Lower leg skin (tissue), 3 donors: ENCODE measurements at regions not wholly inside any gene's neighbourhood (a gene's known extent, or its start where the extent isn't known, plus 50 kb on each side); places are given as distances from the start of the nearest gene placed in this dataset.

Source experiments
- CTCF ChIP-seq, 3 donors: fragments of 450-650 bp; IDR thresholded peaks; one replicate each; pipeline ENCODE4 v1.5.1; 2016; ENCODE audit warnings: antibody characterized with exemption in 3 of 3, mild to moderate bottlenecking in 3 of 3, moderate library complexity in 2 of 3
- POLR2A ChIP-seq, 2 donors: fragments of 450-650 bp; IDR thresholded peaks; one replicate each; pipeline ENCODE4 v1.6.1; 2016 to 2017; ENCODE audit warnings: antibody characterized with exemption in 2 of 2, mild to moderate bottlenecking in 1 of 2, moderate library complexity in 1 of 2

DNA sequence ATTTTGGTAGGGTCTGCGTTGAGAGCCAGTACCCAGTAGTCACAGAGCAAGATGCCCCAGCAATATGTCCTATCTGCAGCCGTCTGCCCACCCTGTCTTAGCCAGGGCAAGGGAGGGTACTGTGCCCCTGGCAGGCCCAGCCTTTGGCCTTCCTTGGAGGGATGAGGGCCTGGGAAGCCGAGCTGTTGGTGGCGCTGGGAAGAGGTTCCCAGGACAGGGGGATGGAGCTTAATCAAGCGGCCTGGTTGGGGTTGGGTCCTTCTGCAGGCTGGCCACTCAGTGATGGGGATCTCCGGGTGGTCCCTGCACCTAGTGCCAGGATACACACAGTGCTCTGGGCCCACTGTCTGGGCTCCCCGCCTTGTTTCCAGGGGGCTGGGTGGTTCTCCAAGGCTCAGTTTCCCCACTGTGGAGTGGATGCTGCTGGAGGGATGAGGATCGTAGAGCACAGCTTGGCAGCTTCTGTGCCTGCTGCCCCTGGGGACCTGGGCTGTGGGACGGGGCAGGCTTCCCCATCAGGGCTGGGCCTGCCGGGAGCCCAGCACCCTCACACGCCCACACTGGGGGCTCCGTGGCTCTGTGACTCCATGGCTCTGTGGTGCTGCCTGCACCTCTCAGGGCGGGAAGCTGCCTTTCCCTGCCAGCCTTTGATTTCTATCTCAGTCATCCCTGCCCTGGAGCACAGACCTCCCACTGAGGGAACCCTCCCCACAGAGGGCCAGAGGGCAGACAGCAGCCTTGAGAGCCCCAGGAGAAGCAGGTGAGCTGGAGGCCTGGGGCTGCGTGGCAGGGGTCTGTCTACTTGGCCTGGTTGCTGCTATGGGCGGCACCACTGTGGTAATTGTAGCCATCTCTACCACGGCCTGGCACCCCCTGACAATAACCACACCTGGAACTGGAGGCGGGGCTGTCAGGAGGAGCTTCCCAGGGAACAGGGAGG is 357.0 kb downstream of the TMEM121 start:
- no peak for TF ChIP-seq CTCF (IDR thresholded peaks at IDR 0.05)
- TF ChIP-seq POLR2A (IDR thresholded peaks at IDR 0.05), result no peak
